Esophagus squamous epithelium (tissue), 5 donors: ENCODE measurements at regions not wholly inside any gene's neighbourhood (a gene's known extent, or its start where the extent isn't known, plus 50 kb on each side); places are given as distances from the start of the nearest gene placed in this dataset.
"Not testable (repeated sequence)": the region's sequence is repeated elsewhere in the genome, so short reads cannot be mapped to it uniquely, and the experiment has no call there.

Experiments
- DNase-seq: peaks from one replicate; lab custom pipeline; 2025; lab: John Stamatoyannopoulos, UW
- H3K27ac ChIP-seq, 4 donors: fragments of 200-600 bp; sonication (generic); one replicate each; pipeline ENCODE4 v1.5.1; 2016 to 2019; ENCODE audit warnings: mild to moderate bottlenecking in 1 of 4
- H3K27me3 ChIP-seq, 4 donors: fragments of 200-600 bp; sonication (generic); 1 replicate in 3 of 4; 2 replicates in 1 of 4; pipeline versions ENCODE4 v1.5.1 to v1.6.0; 2017 to 2021; ENCODE audit warnings: antibody characterized with exemption in 1 of 4
- H3K36me3 ChIP-seq, 3 donors: fragments of 200-600 bp; sonication (generic); one replicate each; pipeline ENCODE4 v1.5.1; 2016 to 2019
- H3K4me1 ChIP-seq, 3 donors: fragments of 200-600 bp; sonication (generic); one replicate each; pipeline ENCODE4 v1.5.1; 2017 to 2019
- H3K4me3 ChIP-seq, 4 donors: fragments of 200-600 bp; sonication (generic); 1 replicate in 3 of 4; 2 replicates in 1 of 4; pipeline ENCODE4 v1.5.1; 2016 to 2019; ENCODE audit warnings: mild to moderate bottlenecking in 2 of 4, moderate library complexity in 1 of 4
- H3K9me3 ChIP-seq, 3 donors: fragments of 200-600 bp; sonication (generic); one replicate each; pipeline ENCODE4 v1.5.1; 2016 to 2019
- CTCF ChIP-seq, 6 experiments: fragments of 450-650 bp in 4 of 6; fragments of 200-600 bp in 2 of 6; sonication (generic) in 2 of 6; IDR thresholded peaks; one replicate each; pipeline ENCODE4 v1.5.1; 2016 to 2019; ENCODE audit warnings: antibody characterized with exemption in 6 of 6, mild to moderate bottlenecking in 4 of 6, moderate library complexity in 4 of 6
- POLR2A ChIP-seq, 4 donors: fragments of 450-650 bp; IDR thresholded peaks; one replicate each; pipeline ENCODE4 v1.6.1; 2017; ENCODE audit warnings: antibody characterized with exemption in 4 of 4, mild to moderate bottlenecking in 4 of 4, moderate library complexity in 3 of 4
- WGBS, 2 donors: methylation state at CpG; one replicate each; pipeline ENCODE4 v1.1.5; 2018; 5-methylcytosine and 5-hydroxymethylcytosine counted together
- intact Hi-C: fragments of 100-400 bp; cut with DNase I; formaldehyde crosslinking; loops from one replicate; pipeline ENCODE4 v1.15.0; 2022
- donor health status: DM: yes; HTN: yes; CAD: no.

- Histone ChIP-seq H3K4me1 (no peaks in the 10 kb centered on the region), H3K4me3 (no peak overlapping the region), H3K27me3 (peaks cover 0 to 5% (median 0%) of the 10 kb centered on the region in 4 donors), H3K9me3 (no peaks in the 10 kb centered on the region), H3K27ac (no peak overlapping the region), H3K36me3 (no peaks in the 10 kb centered on the region)
- no peak for TF ChIP-seq CTCF (IDR thresholded peaks at IDR 0.05)
- no peak for TF ChIP-seq POLR2A (IDR thresholded peaks at IDR 0.05)
- DNase-seq: no peak
- 64 to 65% methylated on average over 4 to 7 of the region's 8 CpGs for WGBS, 2 donors
- intact Hi-C loops: no loop called here
Observed at GRCh38 chr17:34740565-34741520, 161.5 kb downstream of the TMEM132E start.

- Histone ChIP-seq H3K9me3 (no peaks in the 10 kb centered on the region), H3K27ac (no peak overlapping the region), H3K4me3 (no peak overlapping the region), H3K36me3 (no peaks in the 10 kb centered on the region), H3K27me3 (peaks cover 0 to 5% (median 0%) of the 10 kb centered on the region in 4 donors), H3K4me1 (no peaks in the 10 kb centered on the region)
- intact Hi-C loops: no loop called here
- no peak for TF ChIP-seq POLR2A (IDR thresholded peaks at IDR 0.05)
- no peak for TF ChIP-seq CTCF (IDR thresholded peaks at IDR 0.05)
- no peak for DNase-seq
- WGBS, 2 donors: 25 to 63% methylated on average over 2 to 4 of the region's 5 CpGs
Observed at GRCh38 chr17:34739386-34739785, 160.0 kb downstream of the TMEM132E start.

GRCh38 chr17:34737673-34738072, 158.3 kb downstream of the TMEM132E start:
- H3K27me3 ChIP-seq, H3K36me3 ChIP-seq, intact Hi-C loops, H3K4me1 ChIP-seq, DNase-seq, H3K27ac ChIP-seq, H3K4me3 ChIP-seq, H3K9me3 ChIP-seq: not testable (repeated sequence)
- WGBS, 2 donors: 65 to 86% methylated on average over 4 of the region's 4 CpGs

GRCh38 chr17:34736611-34737010, 157.2 kb downstream of the TMEM132E start:
- no peak for TF ChIP-seq CTCF (IDR thresholded peaks at IDR 0.05)
- no peak for TF ChIP-seq POLR2A (IDR thresholded peaks at IDR 0.05)
- WGBS, 2 donors: 60 to 67% methylated on average over 7 to 8 of the region's 8 CpGs
- H3K4me1 ChIP-seq: no peaks in the 10 kb centered on the region
- H3K9me3 ChIP-seq: no peaks in the 10 kb centered on the region
- intact Hi-C loops: no loop called here
- no peak overlapping the region for H3K4me3 ChIP-seq
- H3K27me3 ChIP-seq: no peaks in the 10 kb centered on the region
- H3K36me3 ChIP-seq: no peaks in the 10 kb centered on the region
- DNase-seq: no peak
- H3K27ac ChIP-seq: no peak overlapping the region

GRCh38 chr17:34733333-34733732, 154.0 kb downstream of the TMEM132E start:
- Histone ChIP-seq H3K27ac (no peak overlapping the region), H3K36me3 (no peaks in the 10 kb centered on the region), H3K4me3 (no peak overlapping the region), H3K4me1 (no peaks in the 10 kb centered on the region), H3K9me3 (no peaks in the 10 kb centered on the region), H3K27me3 (peaks cover 0 to 6% (median 0%) of the 10 kb centered on the region in 4 donors)
- intact Hi-C loops: no loop called here
- no peak for TF ChIP-seq CTCF (IDR thresholded peaks at IDR 0.05)
- no peak for TF ChIP-seq POLR2A (IDR thresholded peaks at IDR 0.05)
- DNase-seq: no peak
- WGBS, 2 donors: 35 to 49% methylated on average over 4 to 5 of the region's 5 CpGs
